MCF 10A (cell line): ENCODE measurements at regions not wholly inside any gene's neighbourhood (a gene's known extent, or its start where the extent isn't known, plus 50 kb on each side); places are given as distances from the start of the nearest gene placed in this dataset.

Experiments used
- BruUV-seq: library from RNA; stranded (reverse); fragments of 400-500 nt; replicated peaks from 2 replicates; lab custom pipeline; 2021; lab: Mats Ljungman, UMichigan
- CTCF ChIA-PET: fragments of 300-600 bp; sonication (Branson Sonifier 250); formaldehyde crosslinking; extraction: SDS; loops from one replicate; lab custom pipeline; 2021; ENCODE audit warnings: antibody characterized with exemption, inconsistent platforms; lab: Yijun Ruan, JAX
- POLR2A ChIA-PET: fragments of 300-600, 350-650 bp; sonication (Branson Sonifier 250); formaldehyde crosslinking; extraction: SDS; loops from one replicate; lab custom pipeline; 2020; ENCODE audit warnings: antibody characterized with exemption, inconsistent platforms; lab: Yijun Ruan, JAX
- DNase-seq: peaks from one replicate; pipeline ENCODE4 v3.0.0-alpha.2; 2018; ENCODE audit not compliant: unreplicated experiment
- H3K27ac Mint-ChIP-seq: one replicate; pipeline ENCODE4 v1.8.0; 2022; ENCODE audit warnings: mild to moderate bottlenecking, low read depth, mixed read lengths; ENCODE audit not compliant: unreplicated experiment
- H3K27me3 Mint-ChIP-seq: one replicate; pipeline ENCODE4 v1.8.0; 2022; ENCODE audit warnings: mixed read lengths; ENCODE audit not compliant: insufficient read depth, unreplicated experiment
- H3K36me3 Mint-ChIP-seq: one replicate; pipeline ENCODE4 v1.8.0; 2022; ENCODE audit warnings: mild to moderate bottlenecking, moderate library complexity, mixed read lengths; ENCODE audit not compliant: insufficient read depth, unreplicated experiment
- H3K4me1 Mint-ChIP-seq: one replicate; pipeline ENCODE4 v1.8.0; 2022; ENCODE audit warnings: mixed read lengths; ENCODE audit not compliant: insufficient read depth, unreplicated experiment
- H3K4me3 Mint-ChIP-seq: one replicate; pipeline ENCODE4 v1.8.0; 2022; ENCODE audit warnings: mild to moderate bottlenecking, moderate library complexity, mixed read lengths; ENCODE audit not compliant: unreplicated experiment
- H3K9me3 Mint-ChIP-seq: one replicate; pipeline ENCODE4 v1.8.0; 2022; ENCODE audit warnings: mixed read lengths; ENCODE audit not compliant: unreplicated experiment
- CTCF ChIP-seq: fragments of 200-600 bp; IDR thresholded peaks from one replicate; pipeline ENCODE4 v1.8.0; 2022; ENCODE audit warnings: antibody characterized with exemption, mild to moderate bottlenecking; ENCODE audit not compliant: unreplicated experiment
- intact Hi-C: fragments of 100-400 bp; cut with micrococcal nuclease; formaldehyde crosslinking; loops from 2 replicates; pipeline ENCODE4 v1.14.1; 2022

- intact Hi-C loops = no loop called here
- CTCF ChIA-PET = no interaction called here
Observed at GRCh38 chr10:111988646-111989045, 194.9 kb downstream of the GPAM start.

GRCh38 chr10:111989136-111989911 is 194.2 kb downstream of the GPAM start:
- no peak overlapping the region for H3K27ac Mint-ChIP-seq
- intact Hi-C loops = no loop called here
- POLR2A ChIA-PET = interaction anchor here (0.6 to 1.5 kb wide), 4 partner anchors 8 to 1069 kb away, joined by 3 to 5 read pairs (median 3); no protein-coding TSS in a partner anchor
- H3K27me3 Mint-ChIP-seq = peaks cover 12% of the 10 kb centered on the region
- no TSS peak for BruUV-seq
- DNase-seq = peak; percentile 64
- H3K9me3 Mint-ChIP-seq = no peaks in the 10 kb centered on the region
- CTCF ChIA-PET = interaction anchor here (0.6 to 1.1 kb wide), 5 partner anchors 148 to 962 kb away, joined by 3 to 6 read pairs (median 3); no protein-coding TSS in a partner anchor
- peaks cover 12% of the 10 kb centered on the region for H3K4me1 Mint-ChIP-seq
- H3K36me3 Mint-ChIP-seq = peaks cover 12% of the 10 kb centered on the region
- H3K4me3 Mint-ChIP-seq = no peak overlapping the region
- TF ChIP-seq CTCF = no peak

More at GRCh38 chr10:111988646-111989045, 194.9 kb downstream of the GPAM start:
- POLR2A ChIA-PET = no interaction called here
- H3K9me3 Mint-ChIP-seq = no peaks in the 10 kb centered on the region
- no peak overlapping the region for H3K27ac Mint-ChIP-seq
- H3K4me1 Mint-ChIP-seq = peaks cover 12% of the 10 kb centered on the region
- H3K4me3 Mint-ChIP-seq = no peak overlapping the region
- no peak for DNase-seq
- H3K36me3 Mint-ChIP-seq = peaks cover 12% of the 10 kb centered on the region
- no peak for TF ChIP-seq CTCF
- no TSS peak for BruUV-seq
- H3K27me3 Mint-ChIP-seq = peaks cover 12% of the 10 kb centered on the region

GRCh38 chr10:111990734-111991133 is 192.8 kb downstream of the GPAM start:
- intact Hi-C loops = loop anchor here (1.0 kb wide), 1 partner anchor 234 kb away; no protein-coding TSS in a partner anchor
- no peaks in the 10 kb centered on the region for H3K9me3 Mint-ChIP-seq
- ChIA-PET POLR2A (no interaction called here), CTCF (interaction anchor here (0.6 to 1.1 kb wide), 4 partner anchors 36 to 696 kb away, joined by 3 to 4 read pairs (median 3); no protein-coding TSS in a partner anchor)
- peaks cover 12% of the 10 kb centered on the region for H3K4me1 Mint-ChIP-seq
- H3K36me3 Mint-ChIP-seq = peaks cover 12% of the 10 kb centered on the region
- no peak overlapping the region for H3K4me3 Mint-ChIP-seq
- H3K27ac Mint-ChIP-seq = no peak overlapping the region
- no TSS peak for BruUV-seq
- no peak for TF ChIP-seq CTCF
- peak; percentile 18 for DNase-seq
- H3K27me3 Mint-ChIP-seq = peaks cover 12% of the 10 kb centered on the region

GRCh38 chr10:111993321-111993720 is 190.2 kb downstream of the GPAM start:
- CTCF ChIA-PET = no interaction called here
- no TSS peak for BruUV-seq
- Mint-ChIP-seq H3K4me3 (no peak overlapping the region), H3K27ac (no peak overlapping the region), H3K9me3 (no peaks in the 10 kb centered on the region), H3K27me3 (peaks cover 12% of the 10 kb centered on the region), H3K36me3 (peaks cover 6% of the 10 kb centered on the region), H3K4me1 (peaks cover 6% of the 10 kb centered on the region)
- POLR2A ChIA-PET = no interaction called here
- no peak for TF ChIP-seq CTCF
- no peak for DNase-seq
- intact Hi-C loops = no loop called here
